IMR-90 (cell line): ENCODE measurements at regions not wholly inside any gene's neighbourhood (a gene's known extent, or its start where the extent isn't known, plus 50 kb on each side); places are given as distances from the start of the nearest gene placed in this dataset.

ENCODE experiments used
- ATAC-seq: fragments of 200-7000 bp; cut with Tn5 transposase; 2 replicates; pipeline ENCODE4 v1.9.1; 2020; ENCODE audit warnings: low read depth, mild to moderate bottlenecking, moderate library complexity
- BruUV-seq: library from RNA; stranded (reverse); fragments of 400-500 nt; replicated peaks from 2 replicates; lab custom pipeline; 2021; lab: Mats Ljungman, UMichigan
- CTCF ChIA-PET: fragments of 300-600 bp; formaldehyde crosslinking; extraction: SDS; loops from one replicate; lab custom pipeline; 2021; ENCODE audit warnings: antibody characterized with exemption; lab: Yijun Ruan, JAX
- POLR2A ChIA-PET: fragments of 300-600 bp; sonication (Branson Sonifier 250); formaldehyde crosslinking; loops from one replicate; lab custom pipeline; 2022; ENCODE audit warnings: antibody characterized with exemption; ENCODE audit not compliant: unreplicated experiment; lab: Charles Lee
- DNase-seq: peaks from one replicate; pipeline ENCODE4 v3.0.0; 2013
- H2AFZ ChIP-seq: replicated peaks from 2 replicates; pipeline ENCODE3; 2013; ENCODE audit warnings: low read length, mild to moderate bottlenecking; ENCODE audit not compliant: poor library complexity
- H2AK5ac ChIP-seq: 2 replicates; pipeline ENCODE4 v1.6.1; 2013; ENCODE audit warnings: low read depth, low read length, inconsistent platforms
- H2AK9ac ChIP-seq: replicated peaks from 2 replicates; pipeline ENCODE3; 2013; ENCODE audit warnings: mild to moderate bottlenecking, low read depth, low read length, moderate library complexity; ENCODE audit not compliant: poor library complexity
- H2BK120ac ChIP-seq: 2 replicates; pipeline ENCODE4 v1.6.1; 2013; ENCODE audit warnings: low read depth, low read length, inconsistent platforms
- H2BK15ac ChIP-seq: 3 replicates; pipeline ENCODE4 v1.6.1; 2013; ENCODE audit warnings: low read depth, low read length, inconsistent platforms
- H2BK20ac ChIP-seq: 2 replicates; pipeline ENCODE4 v1.6.1; 2013; ENCODE audit warnings: low read depth, mild to moderate bottlenecking, inconsistent platforms, low read length, moderate library complexity
- H2BK5ac ChIP-seq: 2 replicates; pipeline ENCODE4 v1.6.1; 2013; ENCODE audit warnings: mild to moderate bottlenecking, low read depth, low read length, inconsistent platforms; ENCODE audit not compliant: poor library complexity, severe bottlenecking
- H3K14ac ChIP-seq: replicated peaks from 2 replicates; pipeline ENCODE4 v1.6.1; 2013; ENCODE audit warnings: low read depth, low read length, inconsistent platforms
- H3K18ac ChIP-seq: 2 replicates; pipeline ENCODE4 v1.6.1; 2013; ENCODE audit warnings: low read depth, low read length, control low read depth
- H3K23ac ChIP-seq: 2 replicates; pipeline ENCODE4 v1.6.1; 2013; ENCODE audit warnings: low read depth, low read length, inconsistent platforms
- H3K27ac ChIP-seq: 2 replicates; pipeline ENCODE4 v1.5.1; 2013; ENCODE audit warnings: mild to moderate bottlenecking, control low read depth, low read length; ENCODE audit not compliant: insufficient read depth
- H3K27me3 ChIP-seq: 2 replicates; pipeline ENCODE4 v1.6.1; 2013; ENCODE audit warnings: low read length; ENCODE audit not compliant: control insufficient read depth, insufficient read depth
- H3K36me3 ChIP-seq: 2 replicates; pipeline ENCODE4 v1.6.1; 2013; ENCODE audit warnings: low read length, mixed read lengths; ENCODE audit not compliant: control insufficient read depth, insufficient read depth
- H3K4ac ChIP-seq: 2 replicates; pipeline ENCODE4 v1.6.1; 2013; ENCODE audit warnings: low read depth, low read length, inconsistent platforms
- H3K4me1 ChIP-seq: 2 replicates; pipeline ENCODE4 v1.6.1; 2013; ENCODE audit warnings: low read length, mixed read lengths; ENCODE audit not compliant: control insufficient read depth, insufficient read depth
- H3K4me2 ChIP-seq: 2 replicates; pipeline ENCODE4 v1.6.1; 2013; ENCODE audit warnings: low read depth, mild to moderate bottlenecking, control low read depth, low read length, moderate library complexity
- H3K4me3 ChIP-seq: 2 replicates; pipeline ENCODE4 v1.5.1; 2013; ENCODE audit warnings: low read depth, mild to moderate bottlenecking, control low read depth, low read length, moderate library complexity; ENCODE audit not compliant: insufficient read depth
- H3K56ac ChIP-seq: 2 replicates; pipeline ENCODE4 v1.6.1; 2013; ENCODE audit warnings: low read length, inconsistent platforms; ENCODE audit not compliant: insufficient read depth; ENCODE audit errors: extremely low read depth
- H3K79me1 ChIP-seq, 2 experiments: 2 replicates each; pipeline ENCODE4 v1.6.1; 2013; ENCODE audit warnings: low read length in 2 of 2, inconsistent platforms in 1 of 2, low read depth in 1 of 2
- H3K9ac ChIP-seq: 2 replicates; pipeline ENCODE4 v1.6.1; 2013; ENCODE audit warnings: low read depth, low read length, control low read depth
- H3K9me1 ChIP-seq: 2 replicates; pipeline ENCODE4 v1.6.1; 2013; ENCODE audit warnings: low read length, inconsistent platforms; ENCODE audit not compliant: insufficient read depth
- H3K9me3 ChIP-seq: 2 replicates; pipeline ENCODE4 v1.6.1; 2013; ENCODE audit warnings: low read length; ENCODE audit not compliant: control insufficient read depth, insufficient read depth
- H4K20me1 ChIP-seq: 2 replicates; pipeline ENCODE4 v1.6.1; 2013; ENCODE audit warnings: low read length, inconsistent platforms; ENCODE audit not compliant: insufficient read depth
- H4K5ac ChIP-seq: 2 replicates; pipeline ENCODE4 v1.6.1; 2013; ENCODE audit warnings: mild to moderate bottlenecking, low read depth, low read length, control low read depth
- H4K8ac ChIP-seq, 2 experiments: 2 replicates each; pipeline ENCODE4 v1.6.1; 2013; ENCODE audit warnings: low read depth in 2 of 2, low read length in 2 of 2, control low read depth in 1 of 2, inconsistent platforms in 1 of 2
- H4K91ac ChIP-seq: 2 replicates; pipeline ENCODE4 v1.6.1; 2013; ENCODE audit warnings: low read depth, low read length, inconsistent platforms; ENCODE audit not compliant: insufficient read depth
- BHLHE40 ChIP-seq: fragments of 150-350 bp; IDR thresholded peaks from 2 replicates; pipeline ENCODE4 v1.6.1; 2016; ENCODE audit warnings: mild to moderate bottlenecking, low read depth, low read length
- CEBPB ChIP-seq: IDR thresholded peaks from 2 replicates; pipeline ENCODE4 v1.6.1; 2012; ENCODE audit warnings: low read depth, low read length, improper control_type of control experiment
- CHD1 ChIP-seq: IDR thresholded peaks from 2 replicates; pipeline ENCODE4 v1.6.1; 2012; ENCODE audit warnings: low read depth, low read length, improper control_type of control experiment
- ELK1 ChIP-seq: fragments of 150-350 bp; IDR thresholded peaks from 2 replicates; pipeline ENCODE4 v1.6.1; 2016; ENCODE audit warnings: low read depth, mild to moderate bottlenecking, low read length, moderate library complexity, borderline replicate concordance
- FOS ChIP-seq: fragments of 150-350 bp; IDR thresholded peaks from 2 replicates; pipeline ENCODE4 v1.6.1; 2016; ENCODE audit warnings: low read depth, low read length
- MAZ ChIP-seq: IDR thresholded peaks from 2 replicates; pipeline ENCODE4 v1.6.1; 2012; ENCODE audit warnings: low read depth, mild to moderate bottlenecking, low read length, improper control_type of control experiment, moderate library complexity, borderline replicate concordance
- MXI1 ChIP-seq: IDR thresholded peaks from 2 replicates; pipeline ENCODE4 v1.6.1; 2012; ENCODE audit warnings: low read depth, mild to moderate bottlenecking, low read length, moderate library complexity, borderline replicate concordance
- NFE2L2 ChIP-seq: fragments of 150-350 bp; IDR thresholded peaks from 2 replicates; pipeline ENCODE4 v1.6.1; 2016; ENCODE audit warnings: low read depth, mild to moderate bottlenecking, low read length
- POLR2A ChIP-seq: IDR thresholded peaks from 2 replicates; pipeline ENCODE4 v1.6.1; 2012; ENCODE audit warnings: mild to moderate bottlenecking, low read depth, low read length
- RAD21 ChIP-seq: IDR thresholded peaks from 2 replicates; pipeline ENCODE4 v1.6.1; 2012; ENCODE audit warnings: low read length, improper control_type of control experiment
- RCOR1 ChIP-seq: IDR thresholded peaks from 2 replicates; pipeline ENCODE4 v1.6.1; 2012; ENCODE audit warnings: mild to moderate bottlenecking, low read length, improper control_type of control experiment; ENCODE audit not compliant: insufficient replicate concordance
- RFX5 ChIP-seq: IDR thresholded peaks from 2 replicates; pipeline ENCODE4 v1.8.0; 2012; ENCODE audit warnings: low read depth, mild to moderate bottlenecking, low read length, moderate library complexity
- SMC3 ChIP-seq: fragments of 150-350 bp; IDR thresholded peaks from 2 replicates; pipeline ENCODE4 v1.6.1; 2016; ENCODE audit warnings: low read depth, mild to moderate bottlenecking, antibody characterized with exemption, low read length, moderate library complexity
- USF2 ChIP-seq: fragments of 150-350 bp; IDR thresholded peaks from 2 replicates; pipeline ENCODE4 v1.6.1; 2017; ENCODE audit warnings: mild to moderate bottlenecking, antibody characterized with exemption, low read length, low read depth
- whole genome bisulfite sequencing, 2 experiments: methylation state at CpG; one replicate each; pipeline versions ENCODE4 v1.1.5 to v1.1.7; 2013; ENCODE audit warnings: missing lambda C conversion rate in 2 of 2; ENCODE audit not compliant: insufficient read length in 1 of 2; ENCODE audit errors: extremely low coverage in 2 of 2; 5-methylcytosine and 5-hydroxymethylcytosine counted together
- dilution Hi-C: fragments of 300-500 bp; cut with HindIII; formaldehyde crosslinking; loops from one replicate; pipeline ENCODE4 v1.14.3; 2018; ENCODE audit warnings: low sequenced_read_pairs; ENCODE audit not compliant: unreplicated experiment
- in situ Hi-C: fragments of 300-500 bp; cut with MboI; formaldehyde crosslinking; loops from 3 replicates; pipeline ENCODE4 v1.14.3; 2019; ENCODE audit warnings: low sequenced_read_pairs, inconsistent platforms, mixed read lengths
- intact Hi-C: fragments of 100-400 bp; cut with micrococcal nuclease; formaldehyde crosslinking; loops from 2 replicates; pipeline ENCODE4 v1.10.0; 2022
- TF ChIP-seq, protein P1 (sequence below): conservative IDR thresholded peaks from 2 replicates; pipeline ENCODE4 v1.5.1; 2012; ENCODE audit warnings: mild to moderate bottlenecking, low read depth, low read length, improper control_type of control experiment

DNA sequence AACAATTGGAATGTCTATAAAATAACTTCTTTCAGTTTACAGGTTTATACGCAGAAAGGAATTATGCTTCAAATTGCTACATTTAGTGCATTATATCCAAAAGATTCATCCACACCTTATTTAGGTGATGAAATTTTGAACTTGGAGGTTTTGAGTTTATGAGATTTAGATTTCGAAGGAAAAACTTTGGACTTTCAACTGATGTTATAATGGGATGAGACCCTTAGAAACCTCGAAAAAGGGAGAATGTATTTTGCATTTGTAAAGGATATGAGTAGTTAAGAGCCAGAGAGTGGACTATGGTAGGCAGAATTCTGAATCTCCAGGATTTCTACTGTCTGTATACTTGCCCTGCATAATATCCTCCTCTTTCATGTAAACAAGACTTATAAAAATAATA is 851.6 kb upstream of the MGAT4C start:
- no peak overlapping the region for H2AK5ac ChIP-seq
- CTCF ChIA-PET = no interaction called here
- no peaks in the 10 kb centered on the region for H3K9me1 ChIP-seq
- H3K9me3 ChIP-seq = no peaks in the 10 kb centered on the region
- WGBS, 2 experiments = no CpG with 5 or more reads among the region's 3 CpGs
- intact Hi-C loops = no loop called here
- H3K9ac ChIP-seq = no peak overlapping the region
- no peak overlapping the region for H3K4me3 ChIP-seq
- no peak overlapping the region for H3K14ac ChIP-seq
- no peaks in the 10 kb centered on the region for H3K27me3 ChIP-seq
- no peak overlapping the region for H2BK5ac ChIP-seq
- dilution Hi-C loops = no loop called here
- H3K23ac ChIP-seq = no peak overlapping the region
- H3K56ac ChIP-seq = no peak overlapping the region
- H3K4me1 ChIP-seq = no peaks in the 10 kb centered on the region
- DNase-seq (no peak), ATAC-seq (no peak)
- no peak overlapping the region for H4K91ac ChIP-seq
- TF ChIP-seq NFE2L2 (no peak), SMC3 (no peak), RCOR1 (no peak), USF2 (no peak), POLR2A (no peak), RAD21 (no peak), RFX5 (no peak), FOS (no peak), MAZ (no peak), MXI1 (no peak), CHD1 (no peak), CEBPB (no peak), ELK1 (no peak), BHLHE40 (no peak)
- TF ChIP-seq, protein P1, sequence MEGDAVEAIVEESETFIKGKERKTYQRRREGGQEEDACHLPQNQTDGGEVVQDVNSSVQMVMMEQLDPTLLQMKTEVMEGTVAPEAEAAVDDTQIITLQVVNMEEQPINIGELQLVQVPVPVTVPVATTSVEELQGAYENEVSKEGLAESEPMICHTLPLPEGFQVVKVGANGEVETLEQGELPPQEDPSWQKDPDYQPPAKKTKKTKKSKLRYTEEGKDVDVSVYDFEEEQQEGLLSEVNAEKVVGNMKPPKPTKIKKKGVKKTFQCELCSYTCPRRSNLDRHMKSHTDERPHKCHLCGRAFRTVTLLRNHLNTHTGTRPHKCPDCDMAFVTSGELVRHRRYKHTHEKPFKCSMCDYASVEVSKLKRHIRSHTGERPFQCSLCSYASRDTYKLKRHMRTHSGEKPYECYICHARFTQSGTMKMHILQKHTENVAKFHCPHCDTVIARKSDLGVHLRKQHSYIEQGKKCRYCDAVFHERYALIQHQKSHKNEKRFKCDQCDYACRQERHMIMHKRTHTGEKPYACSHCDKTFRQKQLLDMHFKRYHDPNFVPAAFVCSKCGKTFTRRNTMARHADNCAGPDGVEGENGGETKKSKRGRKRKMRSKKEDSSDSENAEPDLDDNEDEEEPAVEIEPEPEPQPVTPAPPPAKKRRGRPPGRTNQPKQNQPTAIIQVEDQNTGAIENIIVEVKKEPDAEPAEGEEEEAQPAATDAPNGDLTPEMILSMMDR = no peak
- H4K5ac ChIP-seq = no peak overlapping the region
- H2BK15ac ChIP-seq = no peak overlapping the region
- BruUV-seq = no TSS peak
- no peaks in the 10 kb centered on the region for H4K20me1 ChIP-seq
- H3K18ac ChIP-seq = no peak overlapping the region
- H2BK20ac ChIP-seq = no peak overlapping the region
- no peak overlapping the region for H3K27ac ChIP-seq
- no peak overlapping the region for H3K4ac ChIP-seq
- no peak overlapping the region for H2AK9ac ChIP-seq
- no peaks in the 10 kb centered on the region for H3K79me1 ChIP-seq
- H3K4me2 ChIP-seq = no peak overlapping the region
- in situ Hi-C loops = no loop called here
- no peaks in the 10 kb centered on the region for H3K36me3 ChIP-seq
- H2BK120ac ChIP-seq = no peak overlapping the region
- H2AFZ ChIP-seq = no peak overlapping the region
- no peak overlapping the region for H4K8ac ChIP-seq
- POLR2A ChIA-PET = no interaction called here
